ENCODE measurements at regions not wholly inside any gene's neighbourhood (a gene's known extent, or its start where the extent isn't known, plus 50 kb on each side); places are given as distances from the start of the nearest gene placed in this dataset.

DNA sequence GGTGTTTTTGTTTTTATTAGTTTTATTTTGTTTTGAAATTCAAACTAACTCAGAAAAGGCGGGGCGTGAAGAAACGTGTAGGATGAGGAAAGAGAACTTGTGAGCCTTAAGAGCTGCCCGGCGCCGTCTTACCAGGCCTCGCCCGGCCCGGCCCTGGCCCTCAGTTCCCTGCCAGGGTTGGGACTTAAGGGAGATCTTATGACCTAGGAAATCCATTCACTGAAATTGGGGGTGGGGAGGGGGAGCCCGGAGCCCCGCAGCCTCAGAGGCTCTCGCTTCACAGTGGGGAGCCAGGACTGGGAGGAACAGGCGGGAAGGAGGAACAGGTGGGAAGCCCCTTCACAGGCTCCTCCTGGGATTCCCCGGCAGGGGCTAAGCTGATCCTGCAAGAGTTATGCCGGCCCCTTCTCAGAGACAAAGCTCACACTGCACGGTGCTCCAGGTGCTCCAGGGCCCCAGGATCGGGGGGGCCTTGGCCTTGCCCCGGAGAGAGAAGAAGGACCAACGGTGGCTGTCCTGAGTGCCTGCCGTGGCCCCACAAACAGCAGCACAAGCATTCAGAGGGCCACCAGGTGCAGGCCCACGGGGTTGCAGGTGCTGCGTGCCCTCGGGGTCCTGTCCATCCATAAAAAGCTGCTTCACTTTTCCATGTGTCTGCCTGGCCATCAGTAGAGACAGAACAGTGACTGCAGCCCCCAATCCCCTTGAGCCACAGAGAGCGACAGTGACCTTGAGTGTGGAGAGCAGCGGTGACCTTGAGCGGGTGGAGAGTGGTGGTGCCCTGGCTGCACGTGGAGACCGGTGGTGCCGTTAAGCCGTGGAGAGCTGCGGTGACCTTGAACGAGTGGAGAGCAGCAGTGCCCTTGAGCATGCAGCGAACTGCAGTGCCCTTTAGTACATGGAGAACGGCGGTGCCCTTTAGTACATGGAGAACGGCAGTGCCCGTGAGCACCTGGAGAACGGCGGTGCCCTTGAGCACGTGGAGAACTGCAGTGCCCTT lies 152.7 kb downstream of the DLL1 start:
- Mint-ChIP-seq H3K27me3 (no peaks in the 10 kb centered on the region), H3K27ac (no peak overlapping the region), H3K9me3 (peaks cover 2% of the 10 kb centered on the region), H3K4me1 (no peaks in the 10 kb centered on the region), H3K4me3 (no peak overlapping the region), H3K36me3 (ENCODE audit: low read depth) (peaks cover 2% of the 10 kb centered on the region)
- ChIA-PET POLR2A (no interaction called here), CTCF (interaction anchor here (0.8 kb wide), 1 partner anchor 10 kb away, joined by 3 read pairs; no protein-coding TSS in a partner anchor)
- DNase-seq: no peak

DNA sequence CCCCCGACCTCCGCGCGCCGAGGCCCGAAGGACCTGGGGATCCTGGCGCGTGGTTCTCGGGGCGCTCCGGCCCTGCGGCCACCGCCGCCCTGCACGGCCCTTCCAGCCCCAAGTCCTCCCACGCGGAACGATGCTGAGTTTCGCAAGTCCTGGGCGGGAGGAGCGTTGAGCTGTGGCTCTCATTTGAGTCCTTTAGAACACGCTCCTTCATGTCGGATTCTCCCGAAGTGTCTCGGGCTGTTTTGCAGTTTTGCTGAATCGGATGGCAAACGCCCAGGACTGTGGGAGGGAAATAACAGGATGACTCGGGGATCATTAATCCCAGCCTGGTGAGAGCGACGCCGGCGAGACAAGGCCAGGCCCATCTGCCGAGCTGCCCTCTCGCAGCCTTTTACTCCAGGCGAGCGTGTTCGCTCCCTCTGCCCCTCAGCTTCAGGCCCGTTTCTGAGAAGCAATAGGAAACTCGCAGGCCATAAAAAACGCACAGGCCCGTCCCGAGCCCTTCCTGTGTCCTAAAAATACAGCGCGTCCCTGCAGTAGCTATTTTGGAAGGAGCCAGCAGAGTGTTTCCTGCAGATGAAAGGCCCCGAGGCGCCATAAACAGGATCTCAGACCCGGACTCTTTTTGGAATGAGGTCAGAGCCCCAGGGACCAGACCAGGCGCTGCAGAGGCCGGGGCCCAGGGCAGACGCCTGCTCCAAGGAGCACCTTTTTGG lies 153.5 kb downstream of the DLL1 start:
- DNase-seq: no peak
- no peaks in the 10 kb centered on the region for H3K27me3 Mint-ChIP-seq
- ChIA-PET POLR2A (no interaction called here), CTCF (interaction anchor here (0.8 kb wide), 1 partner anchor 11 kb away, joined by 3 read pairs; no protein-coding TSS in a partner anchor)
- no peaks in the 10 kb centered on the region for H3K4me1 Mint-ChIP-seq
- no peak overlapping the region for H3K27ac Mint-ChIP-seq
- no peak overlapping the region for H3K4me3 Mint-ChIP-seq
- H3K36me3 Mint-ChIP-seq (ENCODE audit: low read depth): no peaks in the 10 kb centered on the region
- no peaks in the 10 kb centered on the region for H3K9me3 Mint-ChIP-seq

DNA sequence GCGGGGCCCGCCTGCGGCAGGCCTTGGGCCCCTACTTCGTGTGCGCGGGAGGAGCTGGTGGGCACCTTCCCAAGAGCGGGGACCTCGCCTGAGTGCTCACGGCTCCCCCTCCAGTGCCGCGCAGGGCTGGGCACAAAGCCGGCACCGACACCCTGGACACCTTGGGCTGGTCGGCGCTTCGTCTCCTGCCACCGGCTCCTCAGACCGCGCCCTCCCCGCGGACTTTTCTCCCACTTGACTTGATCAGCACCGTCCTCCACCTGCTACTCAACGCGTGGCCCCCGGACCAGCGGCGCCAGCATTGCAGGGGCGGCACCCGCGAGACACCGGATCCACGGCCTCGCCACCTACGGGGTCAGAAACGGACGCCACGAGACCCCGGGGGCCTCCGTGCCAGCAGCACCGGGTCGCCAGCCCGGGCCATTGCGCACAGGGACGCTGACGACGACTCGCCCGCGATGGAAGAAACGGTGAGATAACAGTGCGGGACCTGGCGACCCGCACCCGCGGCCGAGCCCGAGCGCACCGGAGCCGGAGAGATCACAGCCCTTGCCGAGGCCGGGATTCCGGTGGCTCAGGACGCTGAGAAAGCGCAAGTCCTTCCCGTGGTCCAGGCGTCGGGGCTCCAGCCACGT lies 154.2 kb downstream of the DLL1 start:
- Mint-ChIP-seq H3K36me3 (ENCODE audit: low read depth) (no peaks in the 10 kb centered on the region), H3K9me3 (no peaks in the 10 kb centered on the region), H3K4me1 (no peaks in the 10 kb centered on the region), H3K27ac (no peak overlapping the region), H3K27me3 (no peaks in the 10 kb centered on the region), H3K4me3 (no peak overlapping the region)
- ChIA-PET POLR2A (no interaction called here), CTCF (no interaction called here)
- DNase-seq: no peak

DNA sequence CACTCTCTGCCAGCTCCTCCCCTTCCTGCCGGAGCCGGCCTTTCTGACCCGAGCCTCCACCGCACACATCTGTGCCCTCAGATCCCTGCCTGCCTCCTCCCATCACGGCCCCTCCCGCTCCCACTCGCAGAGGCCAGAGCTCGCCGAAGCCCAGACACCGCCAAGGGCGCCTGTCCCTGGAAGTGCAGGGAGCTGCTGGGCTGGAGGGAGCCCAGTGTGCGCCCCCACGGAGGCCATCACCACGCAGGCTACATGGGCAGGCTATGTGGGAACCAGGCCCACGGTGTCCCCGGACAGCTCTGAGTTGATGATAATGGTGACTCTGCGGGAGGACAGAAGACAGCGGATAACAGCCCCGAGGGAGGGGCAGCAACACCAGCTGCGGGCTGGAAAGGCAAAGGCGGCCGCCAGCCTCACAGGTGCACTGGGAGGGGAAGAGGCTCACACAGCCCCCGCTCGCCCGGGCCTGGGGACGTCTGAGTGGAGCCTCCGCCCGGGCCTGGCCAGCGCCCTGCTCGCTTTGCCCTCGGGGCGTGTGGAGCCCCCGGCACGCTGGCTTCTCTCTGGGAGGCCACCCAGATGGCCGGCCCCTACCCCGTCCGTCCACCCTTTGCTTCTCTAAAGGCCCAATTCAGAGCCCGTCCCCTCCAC lies 154.9 kb downstream of the DLL1 start:
- ChIA-PET POLR2A (no interaction called here), CTCF (no interaction called here)
- H3K36me3 Mint-ChIP-seq (ENCODE audit: low read depth): no peaks in the 10 kb centered on the region
- no peaks in the 10 kb centered on the region for H3K4me1 Mint-ChIP-seq
- no peaks in the 10 kb centered on the region for H3K9me3 Mint-ChIP-seq
- no peaks in the 10 kb centered on the region for H3K27me3 Mint-ChIP-seq
- no peak overlapping the region for H3K4me3 Mint-ChIP-seq
- no peak overlapping the region for H3K27ac Mint-ChIP-seq
- DNase-seq: no peak

DNA sequence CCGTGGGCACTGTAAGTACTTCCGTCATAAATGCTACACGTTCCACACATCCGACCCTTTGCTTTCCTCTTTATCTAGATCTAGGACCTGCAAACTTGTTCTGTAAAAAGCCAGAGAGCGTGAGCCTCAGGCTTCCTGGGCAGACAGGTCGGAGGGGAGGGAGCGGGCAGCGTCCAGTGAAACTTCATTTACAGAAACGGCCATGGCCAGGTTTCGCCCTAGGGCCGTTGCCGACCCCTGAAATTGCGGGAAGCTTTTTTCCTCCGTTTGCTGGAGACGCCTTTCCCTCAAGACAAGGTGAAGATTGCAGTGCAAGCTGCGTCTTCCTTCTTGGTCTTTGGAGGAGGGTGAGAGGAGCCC lies 155.4 kb downstream of the DLL1 start:
- Mint-ChIP-seq H3K4me3 (no peak overlapping the region), H3K36me3 (ENCODE audit: low read depth) (no peaks in the 10 kb centered on the region), H3K27me3 (no peaks in the 10 kb centered on the region), H3K9me3 (no peaks in the 10 kb centered on the region), H3K27ac (no peak overlapping the region), H3K4me1 (no peaks in the 10 kb centered on the region)
- POLR2A ChIA-PET: no interaction called here
- no peak for DNase-seq
- CTCF ChIA-PET: no interaction called here

DNA sequence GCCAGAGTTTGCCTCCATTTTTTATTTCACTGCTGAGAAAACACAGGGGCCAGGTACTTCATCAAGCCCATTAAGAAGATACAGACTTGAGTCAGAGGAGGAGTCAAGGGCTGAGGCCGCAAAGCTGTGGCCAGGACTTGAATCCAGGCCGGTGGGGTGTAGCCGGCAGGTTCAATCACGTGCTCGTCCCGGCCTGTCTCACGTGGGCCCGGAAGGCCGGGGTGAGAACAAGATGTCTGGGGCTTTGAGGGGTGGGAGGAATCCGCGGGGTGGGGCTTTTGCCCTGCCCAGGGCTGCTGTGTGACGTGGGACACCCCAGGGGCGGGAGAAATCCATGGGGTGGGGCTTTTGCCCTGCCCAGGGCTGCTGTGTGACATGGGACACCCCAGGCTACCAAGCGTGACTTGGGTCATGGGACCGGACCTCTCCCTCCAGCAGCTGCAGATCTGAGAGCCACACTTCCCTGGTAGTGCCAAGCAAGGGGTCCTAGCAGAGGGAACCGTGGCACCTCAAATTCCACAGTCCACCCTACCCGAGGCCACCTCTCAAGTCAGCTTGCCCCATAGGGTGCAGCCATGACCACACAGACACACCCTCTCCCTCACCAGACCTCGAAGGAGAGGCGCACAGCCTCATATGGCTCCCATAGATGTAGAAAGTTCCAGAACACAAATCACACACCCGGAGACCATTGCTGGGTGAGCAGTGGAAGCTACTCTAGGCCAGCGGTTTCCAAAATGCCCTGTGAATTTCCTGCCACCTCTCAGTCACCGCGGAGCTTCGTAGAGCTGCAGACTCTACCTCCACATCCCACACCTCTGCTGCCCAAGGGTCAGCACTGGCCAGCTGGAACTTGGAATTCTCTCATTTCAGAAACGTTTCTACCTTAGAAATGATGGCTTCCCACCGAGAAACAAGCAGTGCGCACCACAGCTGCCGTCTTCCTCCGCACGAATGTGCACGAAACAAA lies 156.1 kb downstream of the DLL1 start:
- no peaks in the 10 kb centered on the region for H3K9me3 Mint-ChIP-seq
- no peak overlapping the region for H3K4me3 Mint-ChIP-seq
- no peaks in the 10 kb centered on the region for H3K27me3 Mint-ChIP-seq
- ChIA-PET POLR2A (no interaction called here), CTCF (no interaction called here)
- no peaks in the 10 kb centered on the region for H3K36me3 Mint-ChIP-seq (ENCODE audit: low read depth)
- H3K4me1 Mint-ChIP-seq: no peaks in the 10 kb centered on the region
- no peak for DNase-seq
- H3K27ac Mint-ChIP-seq: no peak overlapping the region

DNA sequence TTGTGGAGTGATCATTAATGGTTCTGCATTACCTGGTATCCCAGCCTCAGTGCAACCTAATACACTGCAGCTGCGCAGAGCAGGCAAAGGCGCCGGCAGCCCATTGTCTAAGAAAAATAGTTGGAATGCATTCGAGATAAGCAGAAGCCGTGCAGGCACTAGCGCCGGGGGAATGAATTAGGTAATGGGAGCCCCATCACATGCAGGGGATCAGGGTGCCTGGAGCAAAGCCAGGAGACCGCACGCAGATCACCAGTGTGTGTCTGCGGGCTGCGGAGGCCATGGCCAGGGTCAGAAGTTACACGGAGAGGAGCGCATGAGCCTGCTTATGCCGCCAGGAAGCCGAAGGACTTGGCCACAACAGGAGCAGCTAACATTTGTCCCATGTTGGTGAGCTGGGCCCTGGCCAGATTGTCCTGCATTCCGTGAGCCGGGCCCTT lies 156.8 kb downstream of the DLL1 start:
- no peak for DNase-seq
- H3K4me3 Mint-ChIP-seq: no peak overlapping the region
- no peaks in the 10 kb centered on the region for H3K9me3 Mint-ChIP-seq
- H3K27ac Mint-ChIP-seq: no peak overlapping the region
- no peaks in the 10 kb centered on the region for H3K27me3 Mint-ChIP-seq
- H3K36me3 Mint-ChIP-seq (ENCODE audit: low read depth): no peaks in the 10 kb centered on the region
- POLR2A ChIA-PET: no interaction called here
- CTCF ChIA-PET: interaction anchor here (0.7 kb wide), 1 partner anchor 942 kb away, joined by 3 read pairs; no protein-coding TSS in a partner anchor
- H3K4me1 Mint-ChIP-seq: no peaks in the 10 kb centered on the region

DNA sequence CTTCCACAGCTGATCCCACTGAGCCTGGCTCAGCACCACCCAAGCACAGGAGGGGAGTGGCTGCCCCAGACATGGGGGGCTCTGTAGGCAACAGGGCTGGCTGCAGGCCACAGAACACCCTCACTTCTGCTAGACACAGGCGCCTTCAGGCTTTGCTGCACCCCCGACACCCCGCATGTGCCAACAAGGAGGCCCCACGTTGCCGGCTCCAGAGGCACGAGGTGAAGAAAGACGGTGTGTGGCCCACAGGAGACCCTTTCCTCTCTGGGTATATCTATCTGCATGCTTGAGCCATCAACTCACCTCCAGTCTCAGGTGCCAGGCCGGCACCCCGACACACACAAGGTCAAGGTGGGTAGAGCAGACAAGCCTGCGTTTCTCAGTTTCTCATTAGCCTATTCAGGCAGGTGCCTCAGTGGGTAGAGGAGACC lies 158.3 kb downstream of the DLL1 start:
- DNase-seq: no peak
- no peaks in the 10 kb centered on the region for H3K9me3 Mint-ChIP-seq
- H3K4me3 Mint-ChIP-seq: no peak overlapping the region
- H3K36me3 Mint-ChIP-seq (ENCODE audit: low read depth): no peaks in the 10 kb centered on the region
- CTCF ChIA-PET: no interaction called here
- H3K27ac Mint-ChIP-seq: no peak overlapping the region
- no peaks in the 10 kb centered on the region for H3K4me1 Mint-ChIP-seq
- POLR2A ChIA-PET: no interaction called here
- H3K27me3 Mint-ChIP-seq: no peaks in the 10 kb centered on the region

DNA sequence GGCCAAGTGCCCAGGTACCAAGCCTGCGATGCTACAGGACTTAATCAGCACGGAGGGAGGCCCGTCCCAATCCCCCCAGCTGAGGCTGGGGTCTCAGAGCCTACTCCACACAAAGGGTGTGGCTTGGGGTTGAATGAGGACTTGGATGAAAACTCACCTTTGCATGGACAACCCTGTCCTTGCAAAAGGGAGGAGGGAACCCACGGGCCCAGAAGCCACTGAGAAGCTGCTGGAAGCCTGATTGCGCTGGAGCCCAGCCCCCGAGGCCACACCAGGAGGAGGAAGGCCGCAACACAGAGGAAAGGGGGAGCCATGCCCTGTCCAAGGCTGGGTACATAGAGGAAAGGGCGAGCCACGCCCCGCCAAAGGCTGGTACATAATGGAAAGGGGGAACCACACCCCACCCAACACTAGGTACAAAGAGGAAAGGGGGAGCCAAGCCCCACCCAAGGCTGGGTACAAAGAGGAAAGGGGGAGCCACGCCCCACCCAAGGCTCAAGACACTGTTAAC lies 158.8 kb downstream of the DLL1 start:
- no peak for DNase-seq
- CTCF ChIA-PET: no interaction called here

DNA sequence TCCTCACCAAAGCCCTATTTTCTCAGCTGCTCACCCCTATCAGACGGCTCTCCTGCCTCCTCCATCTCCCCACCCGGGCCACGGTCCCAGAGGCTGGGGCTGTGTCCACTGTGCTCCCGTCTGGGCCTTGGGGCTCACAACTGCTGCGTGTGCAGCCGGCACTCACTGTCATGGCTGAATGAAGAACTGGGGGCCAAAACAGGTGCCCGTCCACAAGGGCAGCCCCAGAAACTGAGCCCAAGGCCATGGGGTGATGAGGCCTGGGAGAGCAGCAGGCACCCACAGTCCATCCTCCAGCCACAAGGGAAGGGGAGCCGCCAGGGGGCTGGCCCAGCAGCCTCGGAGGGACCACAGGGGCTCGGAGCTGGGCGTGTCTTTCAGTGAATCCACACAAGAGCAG lies 159.5 kb downstream of the DLL1 start:
- H3K4me3 Mint-ChIP-seq: no peak overlapping the region
- H3K27me3 Mint-ChIP-seq: no peaks in the 10 kb centered on the region
- H3K36me3 Mint-ChIP-seq (ENCODE audit: low read depth): no peaks in the 10 kb centered on the region
- no peaks in the 10 kb centered on the region for H3K9me3 Mint-ChIP-seq
- CTCF ChIA-PET: no interaction called here
- H3K27ac Mint-ChIP-seq: no peak overlapping the region
- no peaks in the 10 kb centered on the region for H3K4me1 Mint-ChIP-seq
- POLR2A ChIA-PET: no interaction called here
- DNase-seq: no peak

More for the DNA sequence above, 158.8 kb downstream of the DLL1 start:
- no peaks in the 10 kb centered on the region for H3K9me3 Mint-ChIP-seq
- H3K4me1 Mint-ChIP-seq: no peaks in the 10 kb centered on the region
- no peaks in the 10 kb centered on the region for H3K27me3 Mint-ChIP-seq
- POLR2A ChIA-PET: no interaction called here
- no peaks in the 10 kb centered on the region for H3K36me3 Mint-ChIP-seq (ENCODE audit: low read depth)
- H3K27ac Mint-ChIP-seq: no peak overlapping the region
- no peak overlapping the region for H3K4me3 Mint-ChIP-seq

DNA sequence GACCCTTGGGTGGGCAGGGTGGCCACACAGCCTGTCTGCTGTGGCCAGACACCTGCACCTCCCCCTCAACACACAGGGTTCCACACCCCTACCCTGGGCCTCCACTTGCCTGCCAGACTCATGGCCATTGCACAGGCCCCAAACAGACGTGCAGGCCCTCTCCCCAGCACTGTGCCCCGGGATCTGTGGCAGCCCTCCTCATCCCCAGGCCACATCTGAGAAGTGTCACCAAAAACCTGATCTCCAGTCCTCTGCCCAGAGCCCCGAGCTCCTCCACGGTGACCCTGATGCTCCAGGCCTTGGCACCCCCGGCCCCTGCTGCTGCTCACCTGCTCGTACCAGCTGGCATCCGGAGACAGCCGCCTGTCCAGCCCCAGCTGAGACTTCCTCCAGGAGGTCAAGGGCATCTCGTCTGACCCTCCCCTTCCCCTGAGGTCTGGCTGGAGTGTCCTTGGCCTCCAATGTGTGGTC lies 160.1 kb downstream of the DLL1 start:
- no peaks in the 10 kb centered on the region for H3K4me1 Mint-ChIP-seq
- no peaks in the 10 kb centered on the region for H3K27me3 Mint-ChIP-seq
- DNase-seq: no peak
- H3K9me3 Mint-ChIP-seq: no peaks in the 10 kb centered on the region
- H3K4me3 Mint-ChIP-seq: no peak overlapping the region
- H3K27ac Mint-ChIP-seq: no peak overlapping the region
- no peaks in the 10 kb centered on the region for H3K36me3 Mint-ChIP-seq (ENCODE audit: low read depth)
- ChIA-PET CTCF (no interaction called here), POLR2A (no interaction called here)

DNA sequence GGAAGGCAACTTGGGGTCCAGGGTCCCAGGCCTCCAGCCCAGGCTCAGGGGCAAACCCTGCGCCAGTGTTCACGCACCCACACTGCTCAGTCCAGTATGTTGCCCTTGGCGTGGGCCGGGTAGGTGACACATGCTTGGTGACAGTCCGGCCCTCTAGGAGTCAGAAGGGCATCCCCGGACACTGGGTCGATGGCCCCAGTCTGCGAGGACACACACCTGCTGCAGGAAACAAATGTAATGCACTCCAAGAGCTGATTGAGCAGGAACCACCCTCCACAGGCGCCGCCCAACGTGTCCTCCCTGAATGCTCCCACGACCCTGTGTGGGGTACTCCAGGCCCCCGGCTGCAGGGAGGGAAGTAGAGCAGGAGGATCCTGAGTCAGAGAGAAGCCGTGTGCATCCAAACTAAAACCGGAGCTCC lies 160.7 kb downstream of the DLL1 start:
- Mint-ChIP-seq H3K27ac (no peak overlapping the region), H3K27me3 (no peaks in the 10 kb centered on the region), H3K4me1 (no peaks in the 10 kb centered on the region), H3K4me3 (no peak overlapping the region), H3K36me3 (ENCODE audit: low read depth) (no peaks in the 10 kb centered on the region), H3K9me3 (no peaks in the 10 kb centered on the region)
- ChIA-PET POLR2A (no interaction called here), CTCF (no interaction called here)
- DNase-seq: no peak

All from activated CD4-positive, alpha-beta T cell treated with anti-CD3 and anti-CD28 coated beads, Interleukin-2, amount 10 ng/mL, durations not matched to agents 7 days and 5 days (primary cell).